ENCODE measurements at regions not wholly inside any gene's neighbourhood (a gene's known extent, or its start where the extent isn't known, plus 50 kb on each side); places are given as distances from the start of the nearest gene placed in this dataset.

DNA sequence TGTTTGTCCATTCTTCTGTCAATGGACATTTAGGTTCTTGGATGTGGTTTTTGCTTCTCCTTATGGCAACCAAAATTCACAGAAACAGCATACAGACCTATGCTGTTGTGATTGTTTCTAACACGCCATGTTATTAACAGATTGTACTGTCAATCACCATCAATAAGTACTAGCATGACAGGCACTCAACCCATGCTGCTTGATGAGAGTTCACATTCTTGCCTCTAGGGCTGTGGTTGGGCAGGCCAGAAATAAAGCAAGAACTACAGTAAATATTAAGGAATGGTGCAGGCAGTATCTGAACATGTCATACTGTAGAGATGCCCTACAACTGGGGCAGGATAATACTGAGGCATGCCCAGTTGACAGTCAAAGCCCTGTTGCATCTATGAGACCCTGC, 171.2 kb upstream of the ZFHX3 start (continued):
- TF ChIP-seq, protein P1, sequence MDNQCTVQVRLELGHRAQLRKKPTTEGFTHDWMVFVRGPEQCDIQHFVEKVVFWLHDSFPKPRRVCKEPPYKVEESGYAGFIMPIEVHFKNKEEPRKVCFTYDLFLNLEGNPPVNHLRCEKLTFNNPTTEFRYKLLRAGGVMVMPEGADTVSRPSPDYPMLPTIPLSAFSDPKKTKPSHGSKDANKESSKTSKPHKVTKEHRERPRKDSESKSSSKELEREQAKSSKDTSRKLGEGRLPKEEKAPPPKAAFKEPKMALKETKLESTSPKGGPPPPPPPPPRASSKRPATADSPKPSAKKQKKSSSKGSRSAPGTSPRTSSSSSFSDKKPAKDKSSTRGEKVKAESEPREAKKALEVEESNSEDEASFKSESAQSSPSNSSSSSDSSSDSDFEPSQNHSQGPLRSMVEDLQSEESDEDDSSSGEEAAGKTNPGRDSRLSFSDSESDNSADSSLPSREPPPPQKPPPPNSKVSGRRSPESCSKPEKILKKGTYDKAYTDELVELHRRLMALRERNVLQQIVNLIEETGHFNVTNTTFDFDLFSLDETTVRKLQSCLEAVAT (IDR thresholded peaks at IDR 0.05) = no peak
- TF ChIP-seq ZBTB11 (CRISPR knock-in tag; IDR thresholded peaks at IDR 0.05) (no peak), NRF1 (conservative IDR thresholded peaks at IDR 0.05; ENCODE audit: low read depth, low read length) (no peak), ZNF217 (IDR thresholded peaks at IDR 0.05) (no peak)

DNA sequence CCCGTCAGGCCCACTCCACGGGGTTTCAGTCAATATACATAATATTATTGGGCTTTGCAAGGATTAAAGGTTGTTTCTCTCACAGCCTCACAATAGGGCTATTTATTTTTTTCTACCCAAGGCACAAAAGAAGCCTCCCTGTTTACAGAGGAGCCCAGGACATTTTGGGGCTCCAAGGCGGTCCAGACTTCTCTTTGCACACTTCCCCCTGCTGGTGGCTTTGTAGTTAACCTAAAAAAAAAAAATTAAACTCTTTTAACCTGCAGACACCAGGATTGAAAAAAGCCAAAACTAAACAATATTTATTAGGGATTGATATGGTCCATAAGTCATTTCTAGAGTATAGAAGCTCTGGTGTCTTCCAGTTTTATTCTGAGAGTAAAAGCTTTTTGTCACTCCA, 169.7 kb upstream of the ZFHX3 start:
- no peak overlapping the region for H3K27ac ChIP-seq (ENCODE audit: control insufficient read depth, insufficient read depth)
- no peaks in the 10 kb centered on the region for H3K4me1 ChIP-seq (ENCODE audit: control insufficient read depth, insufficient read depth, low read length)
- no peaks in the 10 kb centered on the region for H3K36me3 ChIP-seq (ENCODE audit: control insufficient read depth in 2 of 2, insufficient read depth in 2 of 2, low read length in 1 of 2)
- H3K79me2 ChIP-seq (ENCODE audit: control insufficient read depth, insufficient read depth, low read length) = no peaks in the 10 kb centered on the region
- no peak overlapping the region for H3K4me3 ChIP-seq
- 6% methylated on average over 3 of the region's 3 CpGs for WGBS (ENCODE audit: insufficient coverage, insufficient replicate concordance, low lambda C conversion rate, missing lambda C conversion rate)
- no peaks in the 10 kb centered on the region for H4K20me1 ChIP-seq (ENCODE audit: control insufficient read depth, insufficient read depth)
- no peaks in the 10 kb centered on the region; the same call in 2 of the 3 replicates for H3K9me3 ChIP-seq (replicated peaks; ENCODE audit: control insufficient read depth, insufficient read depth, low read length)
- in situ Hi-C loops (cut with MboI) = no loop called here
- ATAC-seq = no peak
- no peak overlapping the region for H3K9ac ChIP-seq (ENCODE audit: control insufficient read depth, insufficient read depth, low read length)
- SMC1A ChIA-PET (ENCODE audit: uncharacterized antibody, unreplicated experiment) = interaction anchor here (1.5 kb wide), 1 partner anchor 385 kb away, joined by 3 read pairs; no protein-coding TSS in a partner anchor
- intact Hi-C loops (cut with micrococcal nuclease; ENCODE audit: unreplicated experiment) = no loop called here
- FAIRE-seq = no peak
- no peak for DNase-seq (ENCODE audit: low read depth, low spot score)
- POLR2A ChIA-PET = no interaction called here
- TF ChIP-seq, protein P2, sequence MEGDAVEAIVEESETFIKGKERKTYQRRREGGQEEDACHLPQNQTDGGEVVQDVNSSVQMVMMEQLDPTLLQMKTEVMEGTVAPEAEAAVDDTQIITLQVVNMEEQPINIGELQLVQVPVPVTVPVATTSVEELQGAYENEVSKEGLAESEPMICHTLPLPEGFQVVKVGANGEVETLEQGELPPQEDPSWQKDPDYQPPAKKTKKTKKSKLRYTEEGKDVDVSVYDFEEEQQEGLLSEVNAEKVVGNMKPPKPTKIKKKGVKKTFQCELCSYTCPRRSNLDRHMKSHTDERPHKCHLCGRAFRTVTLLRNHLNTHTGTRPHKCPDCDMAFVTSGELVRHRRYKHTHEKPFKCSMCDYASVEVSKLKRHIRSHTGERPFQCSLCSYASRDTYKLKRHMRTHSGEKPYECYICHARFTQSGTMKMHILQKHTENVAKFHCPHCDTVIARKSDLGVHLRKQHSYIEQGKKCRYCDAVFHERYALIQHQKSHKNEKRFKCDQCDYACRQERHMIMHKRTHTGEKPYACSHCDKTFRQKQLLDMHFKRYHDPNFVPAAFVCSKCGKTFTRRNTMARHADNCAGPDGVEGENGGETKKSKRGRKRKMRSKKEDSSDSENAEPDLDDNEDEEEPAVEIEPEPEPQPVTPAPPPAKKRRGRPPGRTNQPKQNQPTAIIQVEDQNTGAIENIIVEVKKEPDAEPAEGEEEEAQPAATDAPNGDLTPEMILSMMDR (IDR thresholded peaks at IDR 0.05 in 2 of 3, conservative IDR thresholded peaks at IDR 0.05 in 1 of 3; ENCODE audit: control insufficient read depth in 2 of 3, extremely low read depth in 1 of 3, insufficient read depth in 1 of 3, low read depth in 3 of 3, low read length in 3 of 3) = 0 out of 6 replicates have a peak, but pooled peaks of 2 of the 3 experiments have one; percentile 2 to 18
- no peak for TF ChIP-seq BMI1 (IDR thresholded peaks at IDR 0.05; ENCODE audit: borderline replicate concordance)
- no peaks in the 10 kb centered on the region for H3K27me3 ChIP-seq (replicated peaks in 1 of 2; ENCODE audit: control insufficient read depth in 2 of 2, insufficient read depth in 2 of 2, low read length in 1 of 2)
- no peak overlapping the region for H3K4me2 ChIP-seq (ENCODE audit: control insufficient read depth, insufficient read depth)
- no TSS peak for BruUV-seq (replicated peaks)
- RAD21 ChIA-PET (ENCODE audit: unreplicated experiment) = interaction anchor here (1.4 kb wide), 1 partner anchor 714 kb away, joined by 3 read pairs; no protein-coding TSS in a partner anchor
- H2AFZ ChIP-seq (ENCODE audit: control insufficient read depth, low read depth, low read length) = no peak overlapping the region
- CTCF ChIA-PET = interaction anchor here (0.6 to 2.1 kb wide), 7 partner anchors 17 to 717 kb away, joined by 3 to 7 read pairs (median 4); no protein-coding TSS in a partner anchor
